G401.6 (cell line): ENCODE measurements at regions not wholly inside any gene's neighbourhood (a gene's known extent, or its start where the extent isn't known, plus 50 kb on each side); places are given as distances from the start of the nearest gene placed in this dataset.
"Not testable (repeated sequence)": the region's sequence is repeated elsewhere in the genome, so short reads cannot be mapped to it uniquely, and the experiment has no call there.

Experiments
- FAIRE-seq: peaks from 2 replicates; lab custom pipeline; 2012; peaks lifted over from hg19 to GRCh38; lab: Jason Lieb, UNC

DNA sequence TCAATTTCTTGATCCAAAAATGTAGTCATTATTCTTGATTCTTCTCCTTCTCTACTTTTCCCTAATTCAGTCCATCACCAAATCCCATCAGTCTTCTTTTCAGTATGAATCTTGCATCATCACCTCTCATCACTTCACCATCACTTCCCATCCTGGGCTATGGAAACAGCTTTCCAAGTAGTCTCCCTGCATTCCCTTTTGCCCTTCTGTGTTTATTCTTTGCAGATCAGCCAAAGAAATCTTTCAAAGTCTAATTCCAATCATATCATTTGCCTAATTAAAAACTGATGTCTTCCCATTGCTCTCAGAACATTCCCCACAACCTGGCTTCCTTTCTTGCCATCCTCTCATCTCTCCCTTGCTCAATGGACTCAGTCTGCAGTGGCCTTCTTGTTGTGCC lies 201.7 kb upstream of the ADAMTS3 start:
- FAIRE-seq: no peak

DNA sequence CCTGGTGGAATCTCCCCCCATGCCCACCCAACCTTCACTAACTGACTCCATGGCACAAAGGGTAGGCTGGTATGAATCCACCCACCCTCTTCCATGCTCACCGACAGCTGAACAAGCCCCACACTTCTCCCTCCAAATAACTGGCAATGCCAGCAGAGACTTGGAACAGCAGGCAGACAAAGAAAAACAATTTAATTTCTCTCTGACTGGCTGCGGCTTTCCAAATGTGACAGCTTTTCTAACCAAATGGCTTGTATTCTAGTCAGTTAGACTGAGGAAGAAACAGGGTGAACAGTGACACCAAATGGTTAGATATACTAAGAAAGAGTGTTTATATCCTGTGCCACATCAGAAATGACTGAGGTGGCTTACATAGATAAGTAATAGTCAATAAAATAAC lies 199.3 kb upstream of the ADAMTS3 start:
- peak; percentile 74 for FAIRE-seq

DNA sequence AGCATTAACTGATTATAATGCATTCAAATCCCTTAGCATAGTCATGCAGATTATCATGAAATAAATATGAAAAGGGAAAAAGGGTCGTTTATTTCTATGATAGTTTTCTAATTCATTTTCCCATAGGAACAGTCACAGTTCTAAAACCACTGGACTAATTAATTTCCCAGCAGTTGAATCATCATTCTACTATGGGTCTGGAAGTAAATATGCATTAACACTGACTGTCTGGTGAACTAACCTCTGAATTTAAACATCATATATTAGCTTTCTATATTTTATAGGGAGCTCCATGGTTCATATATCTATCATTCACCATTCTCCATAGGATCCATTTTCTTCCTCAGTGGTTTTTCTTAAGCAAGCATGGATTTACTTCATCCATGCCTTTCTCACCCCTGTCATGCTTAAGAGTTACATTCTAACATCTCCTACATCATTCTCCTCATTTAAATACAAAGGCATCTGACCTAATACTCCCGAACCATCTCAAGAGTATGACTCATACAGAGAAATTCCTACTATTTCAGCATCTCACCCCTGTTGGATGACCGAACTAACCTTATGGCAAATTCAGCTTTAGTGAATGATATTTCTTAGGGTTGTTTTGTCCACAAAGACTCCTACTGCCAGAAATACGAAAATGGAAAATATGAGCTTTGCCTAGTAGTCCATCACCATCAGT lies 198.7 kb upstream of the ADAMTS3 start:
- no peak for FAIRE-seq

DNA sequence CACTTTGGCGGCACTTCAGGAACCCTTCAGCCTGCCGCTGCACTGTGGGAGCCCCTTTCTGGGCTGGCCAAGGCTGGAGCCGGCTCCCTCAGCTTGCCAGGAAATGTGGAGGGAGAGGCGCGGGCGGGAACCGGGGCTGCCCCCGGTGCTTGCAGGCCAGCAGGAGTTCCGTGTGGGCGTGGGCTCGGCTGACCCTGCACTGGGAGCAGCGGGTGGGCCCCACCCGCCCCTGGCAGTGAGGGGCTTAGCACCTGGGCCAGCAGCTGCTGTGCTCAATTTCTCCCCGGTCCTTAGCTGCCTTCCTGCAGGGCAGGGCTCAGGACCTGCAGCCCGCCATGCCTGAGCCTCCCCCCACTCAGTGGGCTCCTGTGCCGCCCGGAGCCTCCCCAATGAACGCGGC lies 196.8 kb upstream of the ADAMTS3 start:
- FAIRE-seq: not testable (repeated sequence)

DNA sequence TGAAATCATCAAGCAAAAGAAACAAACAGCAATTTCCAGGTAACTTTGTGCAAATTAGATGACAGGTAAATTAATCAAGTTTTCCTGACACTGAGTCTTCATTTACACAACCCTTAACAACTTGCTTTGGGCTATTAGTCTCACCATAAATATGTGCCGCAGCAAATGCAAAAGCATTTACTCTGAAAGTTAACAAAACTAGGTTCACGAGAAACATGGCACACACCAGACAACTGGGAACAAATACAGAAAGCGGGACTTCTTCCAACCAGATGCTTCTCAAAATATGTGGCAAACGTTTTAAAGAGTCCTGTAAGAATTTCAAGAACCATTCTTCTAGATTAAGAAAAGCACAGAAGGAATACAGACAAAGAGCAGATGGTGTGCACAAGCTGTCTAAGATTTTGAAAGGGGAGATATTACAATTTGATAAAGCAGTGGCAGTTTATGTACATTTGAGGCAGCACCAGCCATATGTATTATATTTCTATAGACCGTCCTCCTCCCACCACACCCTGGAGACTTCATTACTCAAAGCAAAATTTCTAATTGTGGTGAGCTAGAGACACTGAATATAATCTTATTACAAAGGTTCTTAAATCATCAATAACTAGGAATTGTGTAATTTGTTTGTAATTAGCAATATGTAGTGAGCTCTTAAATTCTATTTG lies 192.5 kb upstream of the ADAMTS3 start:
- no peak for FAIRE-seq

DNA sequence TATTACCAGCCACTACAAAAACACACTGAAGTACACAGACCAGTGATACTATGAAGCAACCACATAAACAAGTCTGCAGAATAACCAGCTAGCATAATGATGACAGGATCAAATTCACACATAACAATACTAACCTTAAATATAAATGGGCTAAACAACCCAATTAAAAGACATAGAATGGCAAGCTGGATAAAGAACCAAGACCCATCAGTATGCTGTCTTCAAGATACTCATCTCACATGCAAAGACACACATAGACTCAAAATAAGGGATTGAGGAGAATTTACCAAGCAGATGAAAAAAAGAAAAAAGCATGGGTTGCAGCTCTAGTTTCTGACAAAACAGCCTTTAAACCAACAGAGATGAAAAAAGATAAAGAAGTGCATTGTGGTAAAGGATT lies 184.4 kb upstream of the ADAMTS3 start:
- FAIRE-seq: not testable (repeated sequence)

DNA sequence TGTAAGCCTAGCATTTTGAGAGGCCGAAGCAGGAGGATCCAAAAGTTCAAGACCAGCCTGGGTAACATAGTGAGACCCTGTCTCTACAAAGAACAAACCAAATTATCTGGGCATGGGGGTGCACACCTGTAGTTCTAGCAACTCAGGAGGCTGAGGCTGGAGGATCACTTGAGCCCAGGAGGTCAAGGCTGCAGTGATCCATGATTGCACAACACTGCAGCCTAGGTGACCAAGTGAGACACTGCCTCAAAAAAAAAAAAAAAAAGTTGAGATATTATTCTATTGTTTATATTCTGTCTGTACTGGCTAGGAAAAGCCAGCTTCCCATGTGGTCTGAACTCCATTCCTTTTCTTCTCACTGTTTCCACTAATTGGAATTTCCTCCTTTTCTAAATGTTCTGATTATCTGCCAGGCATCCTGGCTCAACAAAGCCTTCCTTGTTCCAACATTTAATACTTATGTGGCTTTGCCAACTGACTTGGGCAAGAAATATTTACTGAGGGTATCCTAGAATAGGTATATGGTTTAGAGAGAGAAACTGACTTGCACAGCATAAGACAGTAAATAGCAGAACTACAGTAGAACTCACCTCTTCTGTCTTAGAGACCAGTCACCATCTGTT lies 175.2 kb upstream of the ADAMTS3 start:
- FAIRE-seq: no peak

DNA sequence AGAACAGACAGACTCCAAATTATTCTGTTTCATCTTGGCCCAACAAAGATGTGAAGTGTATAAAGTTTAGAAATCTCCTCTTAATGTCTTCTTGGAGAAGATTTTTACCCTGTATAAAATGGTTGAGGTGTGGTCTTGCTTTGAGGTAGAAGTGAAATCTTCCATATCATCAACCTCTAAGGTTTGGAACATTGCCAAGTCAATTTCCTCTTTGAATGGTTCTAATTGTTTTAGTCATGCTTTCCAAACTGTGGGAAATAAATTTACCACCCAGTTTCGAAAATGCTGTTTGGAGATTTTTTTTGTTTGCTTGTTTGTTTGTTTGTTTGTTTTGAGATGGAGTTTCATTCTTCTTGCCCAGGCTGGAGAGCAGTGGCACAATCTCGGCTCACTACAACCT lies 174.1 kb upstream of the ADAMTS3 start:
- FAIRE-seq: no peak

DNA sequence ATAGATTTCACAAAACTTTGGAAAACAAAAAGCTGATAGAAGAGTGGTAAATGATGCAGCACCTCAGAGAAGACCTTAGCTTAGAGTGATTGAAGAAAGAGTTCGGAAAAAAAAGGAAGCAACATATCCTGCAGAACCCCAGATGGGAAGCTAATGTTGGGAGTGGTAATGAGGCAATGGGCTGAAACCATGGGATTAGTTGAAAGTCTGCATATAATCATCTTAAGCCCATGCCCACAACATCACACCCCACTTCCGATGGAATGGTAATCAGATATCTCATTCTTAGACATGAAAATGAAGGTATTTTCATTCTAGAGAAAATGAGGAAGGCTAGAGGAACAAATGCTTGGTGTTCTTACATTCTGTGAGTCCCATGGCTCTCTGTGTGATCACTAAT lies 146.3 kb upstream of the ADAMTS3 start:
- no peak for FAIRE-seq

DNA sequence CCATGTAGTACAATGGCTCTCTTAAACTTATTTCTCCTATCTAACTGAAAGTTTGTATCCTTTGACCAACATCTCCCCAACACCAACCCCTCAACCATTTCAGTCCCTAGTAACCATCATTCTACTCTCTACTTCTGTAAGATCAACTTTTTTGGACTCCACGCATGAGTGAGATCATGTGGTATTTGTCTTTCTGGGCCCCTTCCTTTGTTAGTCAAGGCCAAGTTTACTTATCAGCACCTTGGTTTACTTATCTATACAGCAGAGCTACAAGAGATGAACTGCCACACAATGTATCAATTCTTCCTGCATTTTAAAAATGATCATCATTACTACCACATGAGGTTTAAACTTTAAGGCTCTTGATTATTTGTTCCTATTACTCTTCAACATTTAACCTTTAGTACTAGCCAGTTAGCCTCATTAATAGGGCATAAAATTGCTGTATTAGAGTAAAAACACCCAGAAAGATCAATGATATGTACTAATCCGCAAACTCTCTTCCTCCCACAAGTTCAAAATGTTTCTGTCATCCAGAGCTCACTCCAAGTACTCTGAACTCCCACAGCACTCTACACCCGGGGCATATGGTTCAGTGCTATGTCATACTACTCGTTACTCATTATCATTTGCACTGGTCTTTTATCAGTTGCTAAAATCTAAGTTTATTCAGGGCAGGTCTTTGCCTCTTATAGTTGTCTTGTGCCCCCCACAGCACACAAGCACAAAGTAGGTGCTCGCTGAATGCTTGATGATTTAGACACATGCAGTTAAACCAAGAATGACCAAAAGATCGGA lies 145.7 kb upstream of the ADAMTS3 start:
- FAIRE-seq: no peak

DNA sequence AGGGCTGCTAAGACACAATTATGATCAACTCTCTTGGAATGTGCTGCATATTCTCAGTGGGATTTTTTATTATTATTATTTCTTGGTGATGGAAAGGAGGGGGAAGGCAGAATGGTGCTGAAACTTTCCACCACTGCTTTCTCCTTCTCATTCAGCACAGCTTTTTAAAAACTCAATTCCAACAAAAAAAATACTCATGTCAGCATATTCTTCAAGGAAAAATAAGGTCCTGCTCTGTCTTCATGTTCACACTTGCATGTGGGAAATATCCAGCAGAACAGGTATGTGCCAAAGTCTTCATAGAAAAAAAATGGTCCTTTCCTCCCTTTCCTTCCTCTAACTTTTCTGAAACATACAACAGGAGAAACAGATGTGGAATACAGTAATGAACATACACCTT lies 144.0 kb upstream of the ADAMTS3 start:
- FAIRE-seq: no peak

DNA sequence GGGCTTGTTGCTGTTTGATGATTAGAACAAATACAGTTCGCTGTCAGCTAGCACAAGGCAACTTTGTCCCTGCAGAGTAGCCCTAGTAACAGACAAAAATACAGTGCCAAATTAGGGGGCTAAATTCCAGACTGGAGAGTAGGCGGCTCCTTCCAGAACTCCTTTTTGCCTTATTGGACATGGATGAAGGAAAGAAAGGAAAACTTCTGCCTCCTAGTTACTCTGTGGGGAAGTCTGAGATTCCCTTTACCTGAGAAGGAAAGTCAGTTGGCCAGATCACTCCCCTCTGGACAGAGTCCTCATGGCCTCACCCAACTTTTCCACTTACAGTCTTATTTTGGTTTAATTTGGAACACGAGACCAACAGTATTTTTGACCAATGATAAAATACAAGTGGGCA lies 140.5 kb upstream of the ADAMTS3 start:
- FAIRE-seq: no peak

DNA sequence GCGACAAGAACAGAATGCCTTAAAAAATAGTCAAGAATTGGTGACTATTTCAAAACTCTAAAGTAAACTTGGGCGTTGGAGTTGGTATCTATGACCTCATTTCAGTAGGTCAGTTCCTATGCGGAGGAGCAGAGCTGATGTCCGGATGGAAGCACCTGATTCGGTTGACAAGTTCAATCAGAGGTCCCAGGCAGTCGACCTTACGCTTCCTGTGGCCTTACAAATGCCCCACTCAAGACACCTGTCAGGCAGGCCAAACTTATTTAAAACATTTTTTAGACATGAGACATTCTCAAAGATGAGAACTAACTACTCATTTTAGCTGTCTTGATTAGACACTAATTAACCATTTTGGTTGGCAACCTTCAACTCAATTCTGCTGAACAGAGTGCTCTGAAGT lies 137.7 kb upstream of the ADAMTS3 start:
- FAIRE-seq: no peak

DNA sequence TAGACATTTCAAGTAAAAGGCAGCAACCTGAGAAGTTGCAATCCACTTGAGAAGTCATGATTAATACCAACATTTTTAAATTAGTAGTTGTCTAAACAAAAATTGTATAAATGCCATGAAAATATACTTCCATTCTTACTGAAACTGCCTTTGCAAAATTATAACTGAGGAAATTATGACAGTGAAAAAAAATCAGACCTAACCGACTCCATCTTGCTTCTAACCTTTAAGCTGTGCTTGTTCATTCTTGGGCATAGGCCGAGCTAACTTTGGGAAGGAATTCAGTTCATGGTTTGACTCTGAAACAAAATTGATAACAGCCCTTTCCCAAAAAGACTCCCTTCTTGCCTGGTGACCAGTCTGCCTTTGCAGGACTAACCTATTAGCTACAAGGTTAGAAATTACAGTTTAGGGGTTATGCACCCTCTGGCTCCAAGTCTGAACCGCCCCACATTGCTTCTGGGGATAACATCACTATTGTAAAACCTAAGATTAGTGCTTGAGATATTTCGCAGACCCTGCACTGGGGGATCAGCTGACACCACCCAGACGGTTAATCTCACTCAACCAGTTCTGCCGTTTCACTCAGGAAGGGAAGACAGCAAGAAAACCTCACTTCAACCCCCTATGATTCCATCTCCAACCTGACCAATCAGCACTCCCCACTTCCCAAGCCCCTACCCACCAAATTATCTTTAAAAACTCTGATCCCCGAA lies 136.1 kb upstream of the ADAMTS3 start:
- not testable (repeated sequence) for FAIRE-seq

DNA sequence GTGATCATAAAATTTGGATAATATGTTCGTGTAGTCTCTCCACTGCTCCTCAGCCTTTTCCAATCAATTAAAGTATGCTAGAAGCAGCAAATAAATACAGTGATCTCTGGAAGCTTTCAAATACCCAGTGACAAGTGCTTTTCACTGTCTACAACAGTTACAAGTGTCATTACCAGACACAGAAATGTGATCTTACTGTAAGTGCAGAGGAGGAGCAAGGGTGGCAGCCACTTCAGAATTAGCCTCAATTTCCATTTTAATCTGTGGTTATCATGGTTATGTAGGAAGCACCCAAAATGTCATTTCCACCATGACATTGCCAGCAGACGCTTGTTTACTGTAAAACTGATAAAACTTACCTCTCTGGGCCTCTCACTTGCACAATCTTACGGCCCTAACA lies 133.9 kb upstream of the ADAMTS3 start:
- FAIRE-seq: no peak

DNA sequence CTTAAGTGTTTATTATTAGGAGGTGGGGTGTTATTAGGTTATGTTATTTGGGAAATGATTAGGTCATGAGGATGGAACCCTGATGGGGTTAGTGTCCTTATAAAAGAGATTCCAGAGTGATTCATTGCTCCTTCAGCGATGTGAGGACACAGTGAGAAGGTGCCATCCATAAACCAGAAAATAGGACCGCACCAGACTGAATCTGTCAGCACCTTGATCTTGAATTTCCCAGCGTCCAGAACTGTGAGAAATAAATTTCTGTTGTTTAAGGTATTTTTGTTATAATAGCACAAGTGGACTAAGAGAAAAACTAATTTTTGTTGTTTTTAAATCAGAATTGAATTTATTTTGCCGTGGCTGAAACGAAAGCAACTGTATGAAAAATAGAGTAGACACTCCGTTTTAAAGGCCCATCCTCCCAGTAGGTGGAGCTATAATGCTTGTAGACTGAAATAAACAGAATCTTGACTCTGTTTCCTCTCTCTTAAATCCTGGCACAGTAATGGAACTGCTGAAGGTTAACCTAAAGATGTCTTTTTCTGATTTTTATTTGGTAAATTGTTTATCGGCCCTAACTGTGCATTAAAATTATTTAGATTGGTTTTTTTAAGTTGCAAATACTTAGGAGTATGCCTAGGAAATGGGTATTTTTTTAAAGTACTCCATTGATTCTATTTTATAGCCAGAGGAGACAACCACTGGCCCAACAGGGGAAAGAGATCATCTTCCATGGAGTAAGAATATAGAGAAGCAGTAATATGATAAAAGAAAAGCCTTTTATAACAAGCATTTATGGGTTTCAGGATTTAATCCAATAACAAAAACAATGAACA lies 133.2 kb upstream of the ADAMTS3 start:
- FAIRE-seq: peak; percentile 94

DNA sequence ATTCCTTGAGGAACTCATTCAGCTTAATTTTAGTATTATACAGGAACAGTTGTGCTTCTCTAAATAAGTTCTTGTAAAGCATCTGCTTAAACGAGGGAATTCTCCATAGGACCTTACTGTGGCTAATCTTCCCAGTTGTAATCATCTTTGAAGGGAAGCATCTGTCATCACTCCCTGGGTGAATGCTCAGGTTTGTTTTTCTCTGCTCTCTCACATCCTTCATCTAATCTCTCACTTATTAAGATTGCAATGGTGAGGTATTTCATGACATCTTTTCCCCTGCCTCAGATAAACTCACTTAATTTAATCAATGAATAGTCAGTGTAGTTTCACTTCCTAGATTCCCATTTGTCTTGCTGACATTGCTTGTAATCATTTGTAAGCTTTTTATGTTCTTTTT lies 121.8 kb upstream of the ADAMTS3 start:
- no peak for FAIRE-seq

DNA sequence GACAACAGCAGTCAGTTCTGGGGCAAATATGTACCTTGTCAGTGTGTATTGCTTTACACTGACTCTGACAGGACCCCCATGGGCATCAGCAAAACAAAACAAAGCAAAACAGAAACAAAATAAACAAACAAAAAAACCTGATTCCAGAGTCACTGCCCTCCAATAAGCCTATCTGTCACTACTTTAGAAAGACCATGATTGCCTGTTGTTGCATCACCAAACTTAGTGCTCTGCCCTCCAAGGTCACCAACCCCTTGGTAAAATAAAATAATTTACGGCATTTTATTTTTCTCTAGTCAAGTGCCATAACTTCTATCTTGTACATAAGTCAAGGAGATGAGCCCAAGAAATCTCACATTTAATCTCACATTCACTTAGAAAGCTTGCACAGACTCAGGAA lies 120.9 kb upstream of the ADAMTS3 start:
- no peak for FAIRE-seq

DNA sequence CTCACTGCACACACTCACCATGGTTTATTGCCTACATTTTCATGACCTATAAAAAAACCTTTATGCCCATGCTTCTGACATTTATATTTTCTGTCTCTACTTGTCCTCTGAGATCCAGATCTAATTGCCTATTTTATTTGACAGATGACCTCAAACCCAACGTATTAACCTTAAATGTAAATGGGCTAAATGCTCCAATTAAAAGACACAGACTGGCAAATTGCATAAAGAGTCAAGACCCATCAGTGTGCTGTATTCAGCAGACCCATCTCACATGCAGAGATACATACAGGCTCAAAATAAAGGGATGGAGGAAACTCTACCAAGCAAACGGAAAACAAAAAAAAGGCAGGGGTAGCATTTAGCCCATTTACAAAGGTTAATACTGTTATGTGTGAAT lies 117.4 kb upstream of the ADAMTS3 start:
- FAIRE-seq: not testable (repeated sequence)

DNA sequence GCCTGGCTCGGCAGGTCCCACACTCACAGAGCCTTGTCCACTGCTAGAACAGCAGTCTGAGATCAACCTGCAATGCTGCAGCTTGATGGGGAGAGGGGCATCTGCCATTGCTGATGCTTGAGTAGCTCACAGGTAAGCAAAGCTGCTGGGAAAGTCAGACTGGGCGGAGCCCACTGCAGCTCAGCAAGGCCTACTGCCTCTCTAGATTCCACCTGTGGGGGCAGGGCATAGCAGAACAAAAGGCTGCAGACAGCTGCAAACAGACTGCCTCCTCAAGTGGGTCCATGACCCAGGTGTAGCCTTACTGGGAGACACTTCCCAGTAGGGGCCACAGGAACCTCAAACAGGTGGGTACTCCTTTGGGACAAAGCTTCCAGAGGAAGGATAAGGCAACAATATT lies 110.6 kb upstream of the ADAMTS3 start:
- FAIRE-seq: no peak

DNA sequence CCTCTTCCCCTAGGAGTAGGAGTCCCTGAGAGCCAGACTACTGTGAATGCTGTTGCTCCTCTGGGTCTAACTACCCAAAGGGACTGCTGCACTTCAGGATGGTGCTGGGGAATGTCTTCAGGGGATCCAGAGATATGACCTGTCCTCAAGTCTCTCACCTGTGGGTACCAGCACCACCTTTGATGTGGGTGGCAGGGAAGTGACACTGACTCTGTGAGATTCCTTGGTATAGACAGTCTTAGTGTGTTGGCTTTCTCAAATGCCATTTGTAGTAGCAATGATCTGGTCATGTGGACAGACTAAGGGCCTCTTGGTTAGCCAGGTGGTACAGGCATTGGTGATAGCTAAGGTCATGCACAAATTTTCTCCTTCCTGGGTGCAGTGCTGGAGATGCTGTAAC lies 108.9 kb upstream of the ADAMTS3 start:
- FAIRE-seq: no peak
